Activated T-cell treated with anti-CD3 and anti-CD28 coated beads, Interleukin-2, amount 50 U/mL, for 24 hours (primary cell): ENCODE measurements at regions not wholly inside any gene's neighbourhood (a gene's known extent, or its start where the extent isn't known, plus 50 kb on each side); places are given as distances from the start of the nearest gene placed in this dataset.

Source experiments
- DNase-seq: peaks from one replicate; pipeline ENCODE4 v3.0.0-alpha.2; 2020
- H3K27ac Mint-ChIP-seq: 2 replicates; pipeline ENCODE4 v1.8.0; 2020; ENCODE audit warnings: mild to moderate bottlenecking, mixed read lengths
- H3K27me3 Mint-ChIP-seq: 2 replicates; pipeline ENCODE4 v1.8.0; 2020; ENCODE audit warnings: mixed read lengths
- H3K36me3 Mint-ChIP-seq: 2 replicates; pipeline ENCODE4 v1.8.0; 2020; ENCODE audit warnings: low read depth, mixed read lengths
- H3K4me1 Mint-ChIP-seq: 2 replicates; pipeline ENCODE4 v1.8.0; 2020; ENCODE audit warnings: low read depth, mixed read lengths
- H3K4me3 Mint-ChIP-seq: 2 replicates; pipeline ENCODE4 v1.8.0; 2020; ENCODE audit warnings: mild to moderate bottlenecking, moderate library complexity, mixed read lengths
- H3K9me3 Mint-ChIP-seq: 2 replicates; pipeline ENCODE4 v1.8.0; 2020; ENCODE audit warnings: mixed read lengths

DNA sequence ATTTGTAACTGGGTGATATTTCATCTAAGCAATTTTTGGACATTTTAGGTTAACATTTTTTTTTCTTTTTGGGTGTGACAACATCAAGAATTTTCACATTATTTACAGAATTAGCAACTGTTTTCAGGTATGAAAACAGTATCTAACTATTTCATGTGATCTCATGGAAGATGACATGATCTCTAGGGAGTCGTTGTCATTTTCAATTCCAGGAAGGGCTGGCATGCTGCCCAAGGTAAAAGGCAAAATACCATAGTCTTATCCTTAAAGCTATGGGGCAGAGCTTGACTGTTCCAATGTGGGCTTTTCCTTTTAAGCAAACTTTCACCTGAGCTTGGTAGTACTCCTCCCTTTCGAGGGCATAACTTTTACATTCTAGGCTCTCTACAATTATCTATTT lies 443.7 kb downstream of the DSEL start:
- no peak for DNase-seq
- Mint-ChIP-seq H3K4me1 (no peaks in the 10 kb centered on the region), H3K9me3 (no peaks in the 10 kb centered on the region), H3K36me3 (no peaks in the 10 kb centered on the region), H3K4me3 (no peak overlapping the region), H3K27ac (no peak overlapping the region), H3K27me3 (no peaks in the 10 kb centered on the region)

DNA sequence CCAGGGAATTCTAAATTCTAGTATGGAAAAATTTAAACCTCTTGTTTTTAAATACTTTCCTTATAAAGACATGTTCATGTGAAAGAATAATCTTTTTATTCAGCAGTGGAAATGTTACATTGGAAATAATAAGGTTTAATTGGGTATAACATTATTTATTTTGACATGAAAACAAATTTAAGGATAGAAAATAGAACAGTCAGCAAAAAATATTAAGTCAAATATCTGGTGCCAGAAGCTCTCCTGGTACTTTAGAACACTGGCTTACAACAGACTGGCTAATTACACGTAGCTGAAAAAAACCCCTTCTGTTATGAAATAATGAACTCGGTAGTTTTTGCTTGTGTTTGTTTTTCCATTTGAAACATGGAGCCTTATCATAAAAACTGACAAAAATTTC lies 447.9 kb downstream of the DSEL start:
- Mint-ChIP-seq H3K9me3 (no peaks in the 10 kb centered on the region), H3K27ac (no peak overlapping the region), H3K36me3 (no peaks in the 10 kb centered on the region), H3K4me1 (no peaks in the 10 kb centered on the region), H3K27me3 (no peaks in the 10 kb centered on the region), H3K4me3 (no peak overlapping the region)
- DNase-seq, result no peak

DNA sequence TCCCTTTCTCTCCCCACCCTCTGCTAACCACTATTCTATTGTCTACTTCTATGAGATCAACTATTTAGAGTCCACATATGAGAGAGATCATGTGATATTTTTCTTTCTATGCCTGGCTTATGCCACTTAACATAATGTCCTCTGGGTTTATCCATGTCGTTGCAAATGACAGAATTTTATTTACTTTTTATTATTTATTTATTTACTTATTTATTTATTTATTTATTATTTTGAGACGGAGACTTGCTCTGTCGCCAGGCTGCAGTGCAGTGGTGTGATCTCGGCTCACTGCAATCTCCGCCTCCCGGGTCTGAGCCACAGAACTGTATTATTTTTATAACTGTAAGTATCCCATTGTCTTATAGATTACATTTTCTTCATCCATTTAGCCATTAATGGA lies 443.4 kb upstream of the CDH19 start:
- DNase-seq, result no peak
- Mint-ChIP-seq H3K9me3 (no peaks in the 10 kb centered on the region), H3K27ac (no peak overlapping the region), H3K4me3 (no peak overlapping the region), H3K4me1 (no peaks in the 10 kb centered on the region), H3K27me3 (no peaks in the 10 kb centered on the region), H3K36me3 (no peaks in the 10 kb centered on the region)

DNA sequence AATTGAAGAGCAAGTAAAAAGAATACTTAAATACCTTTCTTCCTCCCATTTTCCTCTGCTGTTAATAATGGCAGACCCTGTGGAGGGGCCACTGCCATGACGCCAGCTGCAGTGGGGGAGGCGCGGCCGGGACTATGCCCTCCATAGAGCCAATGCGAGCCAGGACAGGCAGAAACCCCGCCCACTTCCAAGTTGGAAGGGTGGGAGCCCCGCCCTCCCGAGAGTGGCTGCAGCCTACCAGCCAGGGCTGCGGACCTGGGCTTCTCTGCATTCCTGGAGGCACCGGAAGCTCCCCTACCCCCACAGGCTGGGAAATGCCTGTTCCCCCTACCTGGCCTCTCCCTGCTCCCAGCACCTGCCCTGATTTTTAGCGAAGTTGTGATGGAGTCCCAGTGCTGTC lies 439.4 kb upstream of the CDH19 start:
- Mint-ChIP-seq H3K36me3 (no peaks in the 10 kb centered on the region), H3K27me3 (no peaks in the 10 kb centered on the region), H3K4me3 (no peak overlapping the region), H3K9me3 (no peaks in the 10 kb centered on the region), H3K4me1 (no peaks in the 10 kb centered on the region), H3K27ac (no peak overlapping the region)
- no peak for DNase-seq

DNA sequence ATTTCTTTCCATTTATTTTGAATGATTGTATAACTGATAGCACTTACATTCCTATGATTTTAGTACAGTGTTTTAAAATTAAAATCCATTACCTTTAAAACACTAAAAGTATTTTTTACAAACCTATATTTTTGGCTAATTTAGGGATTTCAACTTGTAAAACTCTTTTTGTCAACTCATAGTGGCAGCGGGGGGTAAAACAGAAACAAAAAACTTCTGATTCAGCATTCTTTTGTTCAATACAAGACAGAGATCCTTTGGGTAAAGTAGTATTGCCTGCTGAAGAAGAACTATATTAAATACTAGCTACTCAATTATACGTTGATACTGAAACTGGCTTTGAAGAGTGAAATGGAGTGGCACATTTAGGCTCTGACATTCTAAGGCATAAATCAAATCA lies 437.4 kb upstream of the CDH19 start:
- Mint-ChIP-seq H3K9me3 (no peaks in the 10 kb centered on the region), H3K4me3 (no peak overlapping the region), H3K27ac (no peak overlapping the region), H3K36me3 (no peaks in the 10 kb centered on the region), H3K4me1 (no peaks in the 10 kb centered on the region), H3K27me3 (no peaks in the 10 kb centered on the region)
- no peak for DNase-seq

DNA sequence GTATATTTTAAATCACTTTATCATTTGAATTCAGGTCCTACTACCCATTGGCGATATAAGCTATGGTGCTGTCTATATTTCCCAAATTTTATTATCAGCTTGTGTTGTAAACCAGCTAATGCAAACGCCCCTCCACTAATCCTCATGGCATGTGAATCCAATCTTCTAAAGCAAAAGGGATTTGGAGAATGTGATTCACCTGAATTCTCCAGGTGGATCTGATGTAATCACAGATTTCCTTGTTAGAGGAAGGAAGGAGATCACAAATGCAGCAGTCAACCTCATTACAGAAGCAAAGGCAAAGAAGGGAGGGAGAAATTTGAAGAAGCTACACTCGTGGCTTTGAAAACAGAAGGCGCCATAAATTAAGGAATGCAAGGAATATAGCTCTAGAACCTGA lies 431.1 kb upstream of the CDH19 start:
- Mint-ChIP-seq H3K4me1 (no peaks in the 10 kb centered on the region), H3K36me3 (no peaks in the 10 kb centered on the region), H3K9me3 (peaks cover 2% of the 10 kb centered on the region), H3K27ac (no peak overlapping the region), H3K4me3 (no peak overlapping the region), H3K27me3 (no peaks in the 10 kb centered on the region)
- DNase-seq, result no peak

DNA sequence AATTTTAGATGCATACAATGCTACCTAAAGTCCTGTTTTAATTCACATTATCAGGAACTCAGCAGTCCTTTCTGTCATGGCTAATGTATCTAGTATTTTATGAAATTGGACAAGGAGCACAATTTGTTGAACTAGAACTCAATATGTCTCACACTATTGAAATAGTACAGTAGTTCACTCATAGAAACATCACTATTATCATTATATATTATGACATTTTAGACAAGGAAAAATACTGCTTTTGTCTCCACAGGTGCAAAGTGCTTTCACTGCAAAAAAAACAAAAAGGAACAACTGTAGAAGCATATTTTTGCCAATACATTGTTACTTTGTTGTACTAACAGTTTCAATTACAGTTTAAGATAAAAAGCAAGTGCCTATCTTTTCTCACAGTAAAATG lies 419.2 kb upstream of the CDH19 start:
- no peak for DNase-seq
- Mint-ChIP-seq H3K36me3 (no peaks in the 10 kb centered on the region), H3K4me3 (no peak overlapping the region), H3K27ac (no peak overlapping the region), H3K27me3 (no peaks in the 10 kb centered on the region), H3K9me3 (peaks cover 2% of the 10 kb centered on the region), H3K4me1 (no peaks in the 10 kb centered on the region)

DNA sequence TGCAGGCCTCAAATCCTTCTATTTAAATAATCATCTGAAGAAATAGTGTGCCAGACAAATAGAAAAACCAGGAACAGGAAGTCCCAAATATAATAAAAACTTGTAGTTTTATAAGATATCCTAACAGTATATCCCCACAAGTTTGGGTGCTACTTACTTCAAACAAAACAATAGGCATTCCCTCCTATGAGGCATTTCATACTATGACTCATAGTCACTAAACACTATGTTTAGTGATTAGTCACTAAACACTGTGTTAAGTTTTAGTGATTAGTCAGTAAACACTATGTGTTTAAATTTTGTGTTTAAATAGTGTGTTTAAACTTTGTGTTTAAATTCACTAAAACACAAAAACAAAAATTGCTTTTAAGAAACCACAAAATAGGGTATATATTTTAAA lies 407.0 kb upstream of the CDH19 start:
- no peaks in the 10 kb centered on the region for H3K9me3 Mint-ChIP-seq
- H3K27me3 Mint-ChIP-seq, result no peaks in the 10 kb centered on the region
- no peaks in the 10 kb centered on the region for H3K36me3 Mint-ChIP-seq
- no peak overlapping the region for H3K4me3 Mint-ChIP-seq
- no peak overlapping the region for H3K27ac Mint-ChIP-seq
- no peak for DNase-seq
- H3K4me1 Mint-ChIP-seq, result no peaks in the 10 kb centered on the region

DNA sequence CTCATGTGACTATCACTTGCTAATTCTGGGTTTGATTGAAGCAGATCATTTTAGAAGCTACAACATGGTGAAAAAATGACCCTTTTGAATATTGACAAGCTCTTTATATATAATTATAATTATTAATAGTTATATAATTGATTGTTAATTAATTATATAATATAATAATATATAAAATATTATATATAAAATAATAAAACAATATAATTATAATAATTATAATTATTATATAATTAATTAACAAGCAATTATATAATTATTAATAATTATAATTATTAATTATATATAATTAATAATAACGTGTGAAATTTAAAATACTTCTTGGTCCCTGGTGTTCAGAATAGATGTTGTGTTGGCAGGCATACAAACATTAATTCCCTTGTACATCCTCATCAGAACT lies 404.1 kb upstream of the CDH19 start:
- Mint-ChIP-seq H3K4me3 (no peak overlapping the region), H3K4me1 (no peaks in the 10 kb centered on the region), H3K27me3 (no peaks in the 10 kb centered on the region), H3K9me3 (no peaks in the 10 kb centered on the region), H3K36me3 (no peaks in the 10 kb centered on the region), H3K27ac (no peak overlapping the region)
- no peak for DNase-seq

DNA sequence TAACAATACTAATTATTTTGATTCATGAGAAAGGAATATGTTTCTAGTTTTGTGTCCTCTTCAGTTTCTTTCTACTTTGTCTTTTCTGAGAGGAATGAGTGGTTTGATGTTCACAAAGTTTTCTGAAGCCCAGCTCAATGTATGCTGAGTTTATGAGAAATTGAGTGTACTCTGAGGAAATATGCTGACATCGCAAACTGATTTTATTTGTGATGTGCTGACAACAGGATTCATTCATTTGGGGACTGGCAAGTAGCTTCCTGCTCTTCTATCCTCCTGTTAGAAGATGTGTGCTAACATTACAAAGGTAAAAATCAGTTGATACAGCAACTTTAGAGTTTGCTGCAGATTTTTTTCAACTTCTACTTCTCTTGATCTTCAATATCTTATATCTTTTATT lies 403.2 kb upstream of the CDH19 start:
- DNase-seq, result no peak
- Mint-ChIP-seq H3K9me3 (no peaks in the 10 kb centered on the region), H3K4me3 (no peak overlapping the region), H3K27me3 (no peaks in the 10 kb centered on the region), H3K27ac (no peak overlapping the region), H3K4me1 (no peaks in the 10 kb centered on the region), H3K36me3 (no peaks in the 10 kb centered on the region)

DNA sequence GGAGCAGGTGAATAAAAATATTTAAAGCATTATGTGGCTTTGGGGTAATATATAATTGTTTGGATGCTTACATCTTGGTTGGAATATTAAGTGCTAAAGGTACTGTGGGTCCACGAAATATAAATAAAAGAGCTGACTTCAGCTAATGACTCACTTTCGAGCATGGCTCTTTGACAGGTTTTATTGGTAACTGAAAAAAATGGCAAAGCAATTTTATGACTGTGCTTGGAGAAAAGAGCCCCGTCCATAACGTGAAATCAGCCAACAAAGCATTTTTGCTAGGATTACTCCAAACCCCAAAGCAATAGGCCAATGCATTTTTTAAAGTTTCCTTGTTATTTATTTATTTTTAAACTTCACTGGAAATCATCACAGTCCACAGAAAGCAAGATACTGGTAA lies 397.2 kb upstream of the CDH19 start:
- H3K27ac Mint-ChIP-seq, result no peak overlapping the region
- DNase-seq, result no peak
- H3K4me1 Mint-ChIP-seq, result no peaks in the 10 kb centered on the region
- H3K36me3 Mint-ChIP-seq, result no peaks in the 10 kb centered on the region
- no peak overlapping the region for H3K4me3 Mint-ChIP-seq
- no peaks in the 10 kb centered on the region for H3K27me3 Mint-ChIP-seq
- no peaks in the 10 kb centered on the region for H3K9me3 Mint-ChIP-seq

DNA sequence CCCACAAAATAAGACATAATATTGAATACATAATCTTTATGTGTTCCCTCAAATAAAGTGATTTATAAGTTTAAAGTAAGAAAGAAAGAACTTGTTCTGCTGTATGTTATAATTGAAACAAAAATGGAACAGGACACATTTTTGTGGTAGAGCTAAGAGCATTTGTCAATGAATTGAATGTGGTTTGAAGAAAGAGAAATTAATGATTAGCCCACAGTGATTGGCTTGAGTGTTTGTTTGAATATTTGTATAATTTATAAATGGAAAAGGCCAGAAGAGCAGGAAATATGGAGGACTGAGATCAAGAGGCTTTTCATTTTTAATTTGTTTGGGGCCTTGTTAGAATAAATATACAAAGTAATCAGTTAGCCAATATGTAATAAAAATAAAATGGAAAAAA lies 395.1 kb upstream of the CDH19 start:
- no peaks in the 10 kb centered on the region for H3K9me3 Mint-ChIP-seq
- no peak overlapping the region for H3K27ac Mint-ChIP-seq
- DNase-seq, result no peak
- no peaks in the 10 kb centered on the region for H3K4me1 Mint-ChIP-seq
- H3K4me3 Mint-ChIP-seq, result no peak overlapping the region
- H3K27me3 Mint-ChIP-seq, result no peaks in the 10 kb centered on the region
- H3K36me3 Mint-ChIP-seq, result no peaks in the 10 kb centered on the region

DNA sequence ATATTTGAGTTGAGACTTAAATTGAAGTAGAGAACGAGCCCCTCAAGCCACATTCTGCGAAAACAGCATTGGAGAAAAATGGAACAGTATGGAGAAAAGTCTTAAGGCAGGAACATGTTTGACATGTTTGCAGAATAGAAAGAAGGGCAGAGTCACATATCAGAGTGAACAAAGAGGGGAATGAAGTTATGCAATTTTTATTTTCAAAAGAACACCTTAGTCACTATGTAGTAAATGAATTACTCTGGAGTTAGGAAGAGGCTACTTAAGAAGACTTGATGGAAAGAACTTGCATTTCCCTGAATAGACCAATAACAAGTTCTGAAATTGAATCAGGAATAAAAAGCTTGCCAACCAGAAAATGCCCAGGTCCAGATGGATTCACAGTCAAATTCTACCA lies 391.4 kb upstream of the CDH19 start:
- Mint-ChIP-seq H3K4me1 (no peaks in the 10 kb centered on the region), H3K27me3 (no peaks in the 10 kb centered on the region), H3K4me3 (no peak overlapping the region), H3K9me3 (peaks cover 4% of the 10 kb centered on the region), H3K27ac (no peak overlapping the region), H3K36me3 (no peaks in the 10 kb centered on the region)
- no peak for DNase-seq

DNA sequence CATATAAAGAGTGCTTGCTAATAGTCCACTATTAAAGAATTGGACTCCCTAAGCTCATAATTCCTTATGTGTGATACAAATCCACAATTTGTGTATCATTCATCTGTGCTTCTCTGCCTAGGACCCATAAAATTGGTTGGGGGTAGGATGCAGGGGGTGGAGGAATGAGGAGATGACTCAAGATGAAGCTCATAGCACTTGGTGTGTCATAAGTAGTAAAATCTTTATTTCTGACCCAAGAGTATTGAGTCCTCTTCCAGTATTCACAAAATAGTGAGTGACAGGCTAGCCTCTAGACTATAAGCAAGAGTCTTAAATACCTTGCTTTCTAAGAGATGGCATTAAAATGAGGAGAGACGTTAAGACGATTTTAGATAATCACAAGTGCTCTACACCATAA lies 390.9 kb upstream of the CDH19 start:
- no peaks in the 10 kb centered on the region for H3K36me3 Mint-ChIP-seq
- no peak overlapping the region for H3K4me3 Mint-ChIP-seq
- no peak for DNase-seq
- no peaks in the 10 kb centered on the region for H3K27me3 Mint-ChIP-seq
- peaks cover 4% of the 10 kb centered on the region for H3K9me3 Mint-ChIP-seq
- H3K27ac Mint-ChIP-seq, result no peak overlapping the region
- no peaks in the 10 kb centered on the region for H3K4me1 Mint-ChIP-seq

DNA sequence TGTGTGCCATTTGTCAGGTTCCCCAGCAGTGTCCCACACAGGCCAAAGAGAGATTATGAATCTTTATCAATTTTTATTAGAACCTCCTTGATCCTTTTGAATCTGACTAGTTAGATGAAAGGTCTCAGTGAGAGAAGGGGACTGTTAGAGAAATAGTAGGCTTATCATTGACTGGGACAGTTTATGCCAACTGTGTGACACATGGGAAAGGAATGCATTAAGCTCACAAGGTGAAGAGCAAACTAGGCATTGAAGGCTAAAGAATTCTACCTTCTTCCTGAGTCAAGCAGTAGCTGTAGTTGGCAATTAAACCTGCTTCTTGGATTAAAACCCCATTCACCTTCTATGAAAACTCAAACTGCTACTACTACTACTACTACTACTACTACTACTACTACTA lies 389.6 kb upstream of the CDH19 start:
- Mint-ChIP-seq H3K9me3 (peaks cover 4% of the 10 kb centered on the region), H3K27ac (no peak overlapping the region), H3K4me3 (no peak overlapping the region), H3K4me1 (no peaks in the 10 kb centered on the region), H3K36me3 (no peaks in the 10 kb centered on the region), H3K27me3 (no peaks in the 10 kb centered on the region)
- no peak for DNase-seq

DNA sequence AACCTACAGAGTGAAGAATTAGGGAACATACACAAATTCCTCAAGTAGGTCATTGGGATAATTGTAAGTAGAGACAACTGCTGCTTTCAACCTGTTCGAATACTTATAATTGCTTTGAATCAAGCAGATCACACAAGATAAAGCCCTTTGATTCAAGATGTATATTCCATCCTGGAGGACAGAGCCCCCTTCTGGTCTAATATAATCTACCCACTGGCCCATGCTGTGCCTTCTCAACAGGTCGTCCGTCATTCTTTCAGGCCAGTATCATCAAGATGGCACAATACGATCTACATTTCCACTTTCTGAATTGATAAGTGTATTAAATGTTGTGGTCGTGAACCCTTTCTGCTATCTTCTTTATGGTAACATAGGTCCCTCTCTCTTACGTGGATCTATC lies 387.0 kb upstream of the CDH19 start:
- H3K36me3 Mint-ChIP-seq, result no peaks in the 10 kb centered on the region
- H3K4me3 Mint-ChIP-seq, result no peak overlapping the region
- H3K4me1 Mint-ChIP-seq, result no peaks in the 10 kb centered on the region
- no peak overlapping the region for H3K27ac Mint-ChIP-seq
- no peaks in the 10 kb centered on the region for H3K27me3 Mint-ChIP-seq
- H3K9me3 Mint-ChIP-seq, result peaks cover 4% of the 10 kb centered on the region
- no peak for DNase-seq
